ENCODE measurements at regions not wholly inside any gene's neighbourhood (a gene's known extent, or its start where the extent isn't known, plus 50 kb on each side); places are given as distances from the start of the nearest gene placed in this dataset.
"Not testable (repeated sequence)": the region's sequence is repeated elsewhere in the genome, so short reads cannot be mapped to it uniquely, and the experiment has no call there.

GRCh38 chr3:191148131-191148530 lies 50.9 kb upstream of the OSTN start:
- H3K4me1 ChIP-seq (replicated peaks in 1 of 2) = no peaks in the 10 kb centered on the region
- in situ Hi-C loops (cut with MboI; ENCODE audit: low pct_unique_long_range_greater_than_20kb in 2 of 9, low sequenced_read_pairs in 9 of 9, unreplicated experiment in 9 of 9) = no loop called here
- 100% methylated on average over 1 of the region's 1 CpG; no CpG with 5 or more reads in 6 of the 10 experiments for WGBS, 10 experiments
- no peak overlapping the region for H3K27ac ChIP-seq
- ATAC-seq (replicated peaks in 6 of 8) = no peak
- H3K4me3 ChIP-seq = no peak overlapping the region

GRCh38 chr3:191143224-191143623 lies 55.8 kb upstream of the OSTN start:
- ATAC-seq (replicated peaks in 6 of 8) = no peak
- H3K27ac ChIP-seq = no peak overlapping the region
- in situ Hi-C loops (cut with MboI; ENCODE audit: low pct_unique_long_range_greater_than_20kb in 2 of 9, low sequenced_read_pairs in 9 of 9, unreplicated experiment in 9 of 9) = no loop called here
- H3K4me1 ChIP-seq (replicated peaks in 1 of 2) = no peaks in the 10 kb centered on the region
- 0 to 83% (median 20%) methylated on average over 1 of the region's 1 CpG; no CpG with 5 or more reads in 3 of the 10 experiments for WGBS, 10 experiments
- H3K4me3 ChIP-seq = no peak overlapping the region

- Histone ChIP-seq H3K27ac (no peak overlapping the region), H3K4me3 (no peak overlapping the region), H3K4me1 (replicated peaks in 1 of 2) (no peaks in the 10 kb centered on the region)
- in situ Hi-C loops (cut with MboI; ENCODE audit: low pct_unique_long_range_greater_than_20kb in 2 of 9, low sequenced_read_pairs in 9 of 9, unreplicated experiment in 9 of 9) = no loop called here
- peak in 3 of 8 experiments; percentile 22 to 86 (median 62) for ATAC-seq (replicated peaks in 6 of 8)
- WGBS, 10 experiments = 33 to 94% (median 79%) methylated on average over 2 to 4 of the region's 4 CpGs; no CpG with 5 or more reads in 1 of the 10 experiments
Measured at GRCh38 chr3:191141728-191142127, 57.3 kb upstream of the OSTN start.

- Histone ChIP-seq H3K4me1 (replicated peaks in 1 of 2) (no peaks in the 10 kb centered on the region), H3K27ac (no peak overlapping the region), H3K4me3 (no peak overlapping the region)
- 4 to 89% (median 80%) methylated on average over 1 to 3 of the region's 3 CpGs; no CpG with 5 or more reads in 3 of the 10 experiments for WGBS, 10 experiments
- ATAC-seq (replicated peaks in 6 of 8) = no peak
- in situ Hi-C loops (cut with MboI; ENCODE audit: low pct_unique_long_range_greater_than_20kb in 2 of 9, low sequenced_read_pairs in 9 of 9, unreplicated experiment in 9 of 9) = no loop called here
Measured at GRCh38 chr3:191139736-191140135, 59.3 kb upstream of the OSTN start.

DNA sequence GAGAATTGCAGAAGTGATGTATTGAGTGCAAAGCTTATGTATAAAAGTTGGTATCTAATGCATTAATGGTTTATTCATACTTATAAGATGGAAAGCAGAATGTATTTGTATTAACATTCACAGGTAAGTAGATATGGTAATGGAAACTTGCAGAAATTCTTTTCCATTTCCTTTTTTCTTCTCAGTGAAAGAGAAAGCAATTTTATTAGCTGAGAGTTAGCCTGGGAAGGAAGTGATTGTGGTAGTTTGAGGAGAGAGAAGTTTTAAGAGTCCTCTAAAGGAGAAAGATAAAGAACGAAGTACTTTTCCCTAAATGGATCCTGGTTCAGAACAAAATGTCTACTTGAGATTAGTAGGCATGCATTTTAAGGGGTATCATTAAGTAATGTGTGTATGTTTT lies 60.1 kb upstream of the OSTN start:
- H3K4me3 ChIP-seq = no peak overlapping the region
- whole genome bisulfite sequencing, 10 experiments = 43 to 100% (median 71%) methylated on average over 1 of the region's 1 CpG; no CpG with 5 or more reads in 1 of the 10 experiments
- no peaks in the 10 kb centered on the region for H3K4me1 ChIP-seq (replicated peaks in 1 of 2)
- in situ Hi-C loops (cut with MboI; ENCODE audit: low pct_unique_long_range_greater_than_20kb in 2 of 9, low sequenced_read_pairs in 9 of 9, unreplicated experiment in 9 of 9) = no loop called here
- no peak overlapping the region for H3K27ac ChIP-seq
- no peak for ATAC-seq (replicated peaks in 6 of 8)

- Histone ChIP-seq H3K4me3 (no peak overlapping the region), H3K4me1 (replicated peaks in 1 of 2) (no peaks in the 10 kb centered on the region), H3K27ac (no peak overlapping the region)
- no peak for ATAC-seq (replicated peaks in 6 of 8)
- WGBS, 10 experiments = 17 to 100% (median 86%) methylated on average over 1 of the region's 1 CpG; no CpG with 5 or more reads in 1 of the 10 experiments
- in situ Hi-C loops (cut with MboI; ENCODE audit: low pct_unique_long_range_greater_than_20kb in 2 of 9, low sequenced_read_pairs in 9 of 9, unreplicated experiment in 9 of 9) = no loop called here
Measured at GRCh38 chr3:191137708-191138107, 61.3 kb upstream of the OSTN start.

GRCh38 chr3:191136347-191136746 lies 62.7 kb upstream of the OSTN start:
- ATAC-seq (replicated peaks in 6 of 8) = peak in 2 of 8 experiments; percentile 19 to 49
- WGBS, 10 experiments = 73 to 97% (median 85%) methylated on average over 2 to 6 of the region's 6 CpGs
- Histone ChIP-seq H3K4me1 (replicated peaks in 1 of 2) (no peaks in the 10 kb centered on the region), H3K4me3 (no peak overlapping the region), H3K27ac (no peak overlapping the region)
- in situ Hi-C loops (cut with MboI; ENCODE audit: low pct_unique_long_range_greater_than_20kb in 2 of 9, low sequenced_read_pairs in 9 of 9, unreplicated experiment in 9 of 9) = no loop called here

- Histone ChIP-seq H3K27ac (no peak overlapping the region), H3K4me3 (no peak overlapping the region), H3K4me1 (replicated peaks in 1 of 2) (no peaks in the 10 kb centered on the region)
- in situ Hi-C loops (cut with MboI; ENCODE audit: low pct_unique_long_range_greater_than_20kb in 2 of 9, low sequenced_read_pairs in 9 of 9, unreplicated experiment in 9 of 9) = no loop called here
- WGBS, 10 experiments = 60 to 100% (median 92%) methylated on average over 1 to 2 of the region's 2 CpGs; no CpG with 5 or more reads in 5 of the 10 experiments
- ATAC-seq (replicated peaks in 6 of 8) = no peak
Measured at GRCh38 chr3:191135175-191135574, 63.9 kb upstream of the OSTN start.

GRCh38 chr3:191133359-191133758 lies 65.7 kb upstream of the OSTN start:
- no peak overlapping the region for H3K4me3 ChIP-seq
- no peaks in the 10 kb centered on the region for H3K4me1 ChIP-seq (replicated peaks in 1 of 2)
- in situ Hi-C loops (cut with MboI; ENCODE audit: low pct_unique_long_range_greater_than_20kb in 2 of 9, low sequenced_read_pairs in 9 of 9, unreplicated experiment in 9 of 9) = no loop called here
- 33 to 100% (median 89%) methylated on average over 1 to 5 of the region's 5 CpGs; no CpG with 5 or more reads in 1 of the 10 experiments for WGBS, 10 experiments
- no peak overlapping the region for H3K27ac ChIP-seq
- no peak for ATAC-seq (replicated peaks in 6 of 8)

GRCh38 chr3:191131305-191131704 lies 67.7 kb upstream of the OSTN start:
- ATAC-seq (replicated peaks in 6 of 8) = no peak
- Histone ChIP-seq H3K4me1 (replicated peaks in 1 of 2) (no peaks in the 10 kb centered on the region), H3K4me3 (no peak overlapping the region), H3K27ac (no peak overlapping the region)
- 80 to 100% (median 90%) methylated on average over 1 to 4 of the region's 4 CpGs; no CpG with 5 or more reads in 1 of the 10 experiments for WGBS, 10 experiments
- in situ Hi-C loops (cut with MboI; ENCODE audit: low pct_unique_long_range_greater_than_20kb in 2 of 9, low sequenced_read_pairs in 9 of 9, unreplicated experiment in 9 of 9) = no loop called here

DNA sequence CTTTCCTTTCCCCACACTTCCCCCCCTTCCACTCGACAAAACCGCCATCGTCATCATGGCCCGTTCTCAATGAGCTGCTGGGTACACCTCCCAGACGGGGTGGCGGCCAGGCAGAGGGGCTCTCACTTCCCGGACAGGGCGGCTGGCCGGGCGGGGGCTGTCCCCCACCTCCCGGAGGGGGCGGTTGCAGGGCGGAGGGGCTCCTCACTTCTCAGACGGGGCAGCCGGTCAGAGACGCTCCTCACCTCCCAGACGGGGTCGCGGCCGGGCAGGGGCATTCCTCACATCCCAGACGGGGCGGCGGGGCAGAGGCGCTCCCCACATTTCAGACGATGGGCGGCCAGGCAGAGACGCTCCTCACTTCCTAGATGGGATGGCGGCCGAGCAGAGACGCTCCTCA lies 74.2 kb upstream of the OSTN start:
- in situ Hi-C loops (cut with MboI; ENCODE audit: low pct_unique_long_range_greater_than_20kb in 2 of 9, low sequenced_read_pairs in 9 of 9, unreplicated experiment in 9 of 9); H3K4me3 ChIP-seq; H3K4me1 ChIP-seq (replicated peaks in 1 of 2); ATAC-seq (replicated peaks in 6 of 8); H3K27ac ChIP-seq: not testable (repeated sequence)
- no CpG with 5 or more reads among the region's 30 CpGs for WGBS, 10 experiments

GRCh38 chr3:191123946-191124345 lies 75.1 kb upstream of the OSTN start:
- in situ Hi-C loops (cut with MboI; ENCODE audit: low pct_unique_long_range_greater_than_20kb in 2 of 9, low sequenced_read_pairs in 9 of 9, unreplicated experiment in 9 of 9) = no loop called here
- no peaks in the 10 kb centered on the region for H3K4me1 ChIP-seq (replicated peaks in 1 of 2)
- WGBS, 10 experiments = 0 to 73% (median 27%) methylated on average over 1 to 2 of the region's 2 CpGs; no CpG with 5 or more reads in 3 of the 10 experiments
- H3K27ac ChIP-seq = no peak overlapping the region
- ATAC-seq (replicated peaks in 6 of 8) = no peak
- H3K4me3 ChIP-seq = no peak overlapping the region

- Histone ChIP-seq H3K4me1 (replicated peaks in 1 of 2) (no peaks in the 10 kb centered on the region), H3K27ac (no peak overlapping the region), H3K4me3 (no peak overlapping the region)
- ATAC-seq (replicated peaks in 6 of 8) = no peak
- in situ Hi-C loops (cut with MboI; ENCODE audit: low pct_unique_long_range_greater_than_20kb in 2 of 9, low sequenced_read_pairs in 9 of 9, unreplicated experiment in 9 of 9) = no loop called here
Measured at GRCh38 chr3:191123231-191123630, 75.8 kb upstream of the OSTN start.

- no peak for ATAC-seq (replicated peaks in 6 of 8)
- in situ Hi-C loops (cut with MboI; ENCODE audit: low pct_unique_long_range_greater_than_20kb in 2 of 9, low sequenced_read_pairs in 9 of 9, unreplicated experiment in 9 of 9) = no loop called here
- WGBS, 10 experiments = 0 to 64% (median 45%) methylated on average over 1 to 2 of the region's 2 CpGs; no CpG with 5 or more reads in 2 of the 10 experiments
- H3K27ac ChIP-seq = no peak overlapping the region
- H3K4me3 ChIP-seq = no peak overlapping the region
- H3K4me1 ChIP-seq (replicated peaks in 1 of 2) = no peaks in the 10 kb centered on the region
Measured at GRCh38 chr3:191120447-191121298, 78.4 kb upstream of the OSTN start.
